ENCODE measurements at regions not wholly inside any gene's neighbourhood (a gene's known extent, or its start where the extent isn't known, plus 50 kb on each side); places are given as distances from the start of the nearest gene placed in this dataset.

- CTCF ChIA-PET = no interaction called here
- TF ChIP-seq, protein P1, sequence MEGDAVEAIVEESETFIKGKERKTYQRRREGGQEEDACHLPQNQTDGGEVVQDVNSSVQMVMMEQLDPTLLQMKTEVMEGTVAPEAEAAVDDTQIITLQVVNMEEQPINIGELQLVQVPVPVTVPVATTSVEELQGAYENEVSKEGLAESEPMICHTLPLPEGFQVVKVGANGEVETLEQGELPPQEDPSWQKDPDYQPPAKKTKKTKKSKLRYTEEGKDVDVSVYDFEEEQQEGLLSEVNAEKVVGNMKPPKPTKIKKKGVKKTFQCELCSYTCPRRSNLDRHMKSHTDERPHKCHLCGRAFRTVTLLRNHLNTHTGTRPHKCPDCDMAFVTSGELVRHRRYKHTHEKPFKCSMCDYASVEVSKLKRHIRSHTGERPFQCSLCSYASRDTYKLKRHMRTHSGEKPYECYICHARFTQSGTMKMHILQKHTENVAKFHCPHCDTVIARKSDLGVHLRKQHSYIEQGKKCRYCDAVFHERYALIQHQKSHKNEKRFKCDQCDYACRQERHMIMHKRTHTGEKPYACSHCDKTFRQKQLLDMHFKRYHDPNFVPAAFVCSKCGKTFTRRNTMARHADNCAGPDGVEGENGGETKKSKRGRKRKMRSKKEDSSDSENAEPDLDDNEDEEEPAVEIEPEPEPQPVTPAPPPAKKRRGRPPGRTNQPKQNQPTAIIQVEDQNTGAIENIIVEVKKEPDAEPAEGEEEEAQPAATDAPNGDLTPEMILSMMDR (conservative IDR thresholded peaks at IDR 0.05; ENCODE audit: low read depth) = no peak
- POLR2A ChIA-PET (ENCODE audit: low non-redundant PET) = no interaction called here
- DNase-seq (ENCODE audit: low spot score) = no peak
- H3K27ac ChIP-seq = no peak overlapping the region
These were observed 468.6 kb upstream of the FAT1 start for GRCh38 chr4:187192266-187192665.

- CTCF ChIA-PET = no interaction called here
- H3K27ac ChIP-seq = no peak overlapping the region
- POLR2A ChIA-PET (ENCODE audit: low non-redundant PET) = no interaction called here
- no peak for DNase-seq (ENCODE audit: low spot score)
- TF ChIP-seq, protein P1 (conservative IDR thresholded peaks at IDR 0.05; ENCODE audit: low read depth) = no peak
These were observed 469.5 kb upstream of the FAT1 start for GRCh38 chr4:187193141-187193540.

GRCh38 chr4:187204389-187204918 lies 480.8 kb upstream of the FAT1 start:
- TF ChIP-seq, protein P1 (conservative IDR thresholded peaks at IDR 0.05; ENCODE audit: low read depth) = no peak
- DNase-seq (ENCODE audit: low spot score) = no peak
- ChIA-PET CTCF (no interaction called here), POLR2A (ENCODE audit: low non-redundant PET) (no interaction called here)
- H3K27ac ChIP-seq = no peak overlapping the region

GRCh38 chr4:187207931-187208330 lies 484.3 kb upstream of the FAT1 start:
- DNase-seq (ENCODE audit: low spot score) = no peak
- TF ChIP-seq, protein P1 (conservative IDR thresholded peaks at IDR 0.05; ENCODE audit: low read depth) = no peak
- H3K27ac ChIP-seq = no peak overlapping the region
- ChIA-PET POLR2A (ENCODE audit: low non-redundant PET) (no interaction called here), CTCF (interaction anchor here (0.7 kb wide), 1 partner anchor 382 kb away, joined by 4 read pairs; no protein-coding TSS in a partner anchor)

GRCh38 chr4:187208651-187209050 lies 485.0 kb upstream of the FAT1 start:
- no peak for DNase-seq (ENCODE audit: low spot score)
- H3K27ac ChIP-seq = no peak overlapping the region
- TF ChIP-seq, protein P1 (conservative IDR thresholded peaks at IDR 0.05; ENCODE audit: low read depth) = no peak
- ChIA-PET POLR2A (ENCODE audit: low non-redundant PET) (no interaction called here), CTCF (no interaction called here)

DNA sequence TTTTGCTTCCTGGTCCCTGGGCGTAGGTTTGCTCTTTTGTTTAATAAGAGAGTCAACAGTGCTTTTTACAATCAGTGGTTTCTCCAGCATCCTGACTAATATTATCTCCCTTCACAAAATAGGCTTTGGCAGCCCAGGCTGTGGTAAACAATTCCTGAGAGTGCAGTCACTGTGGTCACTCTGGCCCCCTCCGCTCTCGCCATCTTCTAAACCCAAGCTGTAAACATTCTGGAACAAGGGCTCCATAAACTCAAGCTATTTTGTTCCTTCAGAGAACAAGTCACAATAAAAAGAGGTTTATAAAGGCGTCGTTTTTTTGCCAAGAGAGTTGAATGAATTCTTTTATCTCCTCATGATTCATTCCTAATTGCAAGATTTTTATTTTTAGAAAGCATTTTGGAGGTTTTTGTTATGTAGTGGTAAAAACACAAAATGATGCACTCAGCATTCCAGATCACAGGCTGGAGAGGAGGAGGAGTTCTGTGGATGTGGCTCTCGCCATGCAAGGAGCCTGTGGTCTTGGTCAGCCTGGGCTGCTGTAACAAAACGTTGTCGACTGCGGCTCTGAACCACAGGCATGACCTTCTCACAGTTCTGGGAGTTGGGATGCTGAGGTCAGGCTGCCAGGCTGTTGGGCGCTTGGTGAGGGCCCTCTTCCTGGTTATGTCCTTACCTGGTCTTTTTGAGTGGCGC lies 486.4 kb upstream of the FAT1 start:
- TF ChIP-seq, protein P1 (conservative IDR thresholded peaks at IDR 0.05; ENCODE audit: low read depth) = no peak
- POLR2A ChIA-PET (ENCODE audit: low non-redundant PET) = no interaction called here
- CTCF ChIA-PET = no interaction called here
- H3K27ac ChIP-seq = no peak overlapping the region
- no peak for DNase-seq (ENCODE audit: low spot score)

Measured in RWPE1 (cell line).